NCI-H1048 (cell line): ENCODE measurements at regions not wholly inside any gene's neighbourhood (a gene's known extent, or its start where the extent isn't known, plus 50 kb on each side); places are given as distances from the start of the nearest gene placed in this dataset.

Experiments used
- DNase-seq: peaks from one replicate; lab custom pipeline; 2025; lab: John Stamatoyannopoulos, UW

DNA sequence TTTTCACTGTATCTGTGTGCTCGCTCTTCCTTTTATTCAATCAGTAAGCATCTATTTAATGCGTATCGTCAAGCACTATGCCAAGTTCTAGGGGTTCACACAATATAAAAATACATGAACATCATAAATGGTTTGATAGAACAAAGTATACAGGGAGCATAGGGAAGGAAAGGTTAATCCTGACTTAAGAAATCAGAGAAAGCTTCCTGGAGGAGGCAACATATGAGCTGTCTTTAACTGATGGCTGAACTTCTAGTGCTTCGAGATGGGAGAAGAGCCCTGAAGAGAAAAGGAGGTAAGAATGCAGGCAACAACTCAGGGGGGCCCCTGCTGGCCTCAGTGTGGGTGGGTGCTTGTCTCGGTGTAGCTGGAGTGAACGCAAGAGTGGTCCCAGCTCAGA lies 63.6 kb upstream of the GALNT2 start:
- no peak for DNase-seq

DNA sequence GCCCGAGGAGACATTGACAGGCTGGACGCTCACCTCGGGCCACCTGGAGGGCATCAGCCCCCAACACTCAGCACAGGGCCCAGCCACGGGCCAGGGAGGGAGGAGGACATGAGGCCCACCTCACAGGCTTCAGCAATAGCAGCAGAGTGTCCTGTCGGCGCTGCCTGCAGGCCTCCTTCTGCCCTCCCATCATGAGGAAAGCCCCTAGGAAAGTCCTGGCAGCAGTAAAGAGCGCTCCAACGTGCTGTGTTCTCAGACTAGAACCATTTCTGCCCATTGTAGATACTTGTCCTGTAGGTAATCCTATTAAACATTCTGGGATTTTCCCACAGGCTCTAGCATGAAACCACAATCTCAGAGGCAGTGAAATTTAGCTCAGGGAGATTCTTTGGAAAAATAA lies 62.0 kb upstream of the GALNT2 start:
- DNase-seq = no peak

DNA sequence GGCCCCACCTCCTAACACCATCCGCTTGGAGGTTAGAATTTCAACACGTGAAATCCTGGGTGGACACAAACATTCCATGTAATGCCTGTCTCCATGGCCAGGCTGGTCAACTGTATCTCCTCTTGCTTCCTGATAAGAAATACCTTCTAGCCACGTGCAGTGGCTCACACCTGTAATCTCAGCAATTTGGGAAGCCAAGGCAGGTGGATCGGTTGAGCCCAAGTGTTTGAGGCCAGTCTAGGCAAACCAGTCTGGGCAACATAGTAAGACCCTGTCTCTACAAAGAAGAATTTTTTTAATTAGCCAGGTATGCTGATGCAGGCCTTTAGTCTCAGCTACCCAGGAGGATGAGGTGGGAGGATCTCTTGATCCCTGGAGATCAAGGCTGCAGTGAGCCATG lies 58.3 kb upstream of the GALNT2 start:
- DNase-seq = no peak

DNA sequence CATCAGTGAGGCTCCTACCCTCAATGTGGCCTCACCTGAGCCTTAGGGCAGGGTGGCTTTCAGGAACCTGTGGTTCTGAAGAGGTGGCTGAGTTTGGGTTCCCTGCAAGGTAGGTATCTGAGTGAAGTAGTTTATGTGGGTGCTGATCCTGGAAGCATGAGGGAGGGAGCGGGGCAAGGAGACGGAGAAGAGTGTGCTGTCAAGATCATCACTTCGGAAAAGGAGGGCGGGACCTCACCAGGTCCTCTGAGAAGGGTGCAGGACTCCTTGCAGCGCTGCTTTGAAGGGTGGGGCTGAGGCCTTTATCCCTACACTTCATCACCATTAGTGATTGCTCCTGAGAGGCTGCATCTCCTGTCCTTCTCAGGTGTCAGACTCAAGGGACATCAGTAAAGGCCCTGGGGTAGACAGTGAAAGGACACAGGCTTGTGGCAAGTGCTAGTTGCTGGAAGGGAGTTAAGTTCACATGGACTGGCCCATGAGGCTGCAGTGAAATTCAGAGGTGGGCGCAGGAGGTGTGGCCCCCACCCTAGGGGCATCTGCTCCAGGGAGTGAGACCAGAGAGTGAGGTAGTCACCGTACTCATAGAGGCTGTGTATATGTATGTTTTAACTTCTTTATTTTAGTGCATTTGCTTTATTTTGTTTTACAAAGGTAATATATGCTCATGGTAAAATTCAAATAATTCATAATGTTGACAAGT lies 57.3 kb upstream of the GALNT2 start:
- no peak for DNase-seq

DNA sequence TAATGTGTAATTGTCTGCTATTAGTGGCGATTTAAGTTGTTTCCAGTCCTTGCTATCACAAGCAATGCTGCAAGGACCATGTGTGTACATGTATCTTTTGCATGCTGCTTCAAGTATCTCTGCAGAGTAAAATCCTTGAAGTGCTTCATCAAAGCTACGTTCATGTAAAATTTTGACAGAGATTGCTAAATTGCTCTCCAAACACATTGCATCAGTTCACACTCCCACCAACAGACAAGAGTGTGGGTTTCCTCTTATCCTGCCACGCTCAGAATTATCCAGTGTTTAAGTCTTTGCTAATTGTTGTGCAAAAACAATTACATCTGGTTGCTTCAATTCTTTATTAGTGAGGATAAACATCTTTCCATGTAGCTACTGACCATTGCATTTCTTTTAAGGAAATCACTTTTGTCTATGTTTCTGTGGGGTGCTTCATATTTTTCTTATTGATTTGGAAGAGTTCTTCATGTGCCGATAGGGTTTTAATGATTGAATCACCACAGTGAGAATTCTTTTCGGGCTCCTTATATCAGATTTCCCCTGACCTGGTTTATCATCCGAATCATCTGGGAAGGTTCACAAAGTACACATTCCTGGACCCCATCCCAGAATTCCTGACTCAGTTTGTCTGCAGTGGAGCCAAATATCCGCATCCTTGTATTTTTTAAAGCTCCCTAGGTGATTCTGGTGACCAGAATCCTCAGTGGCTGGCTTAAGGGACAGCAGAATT lies 56.3 kb upstream of the GALNT2 start:
- no peak for DNase-seq

DNA sequence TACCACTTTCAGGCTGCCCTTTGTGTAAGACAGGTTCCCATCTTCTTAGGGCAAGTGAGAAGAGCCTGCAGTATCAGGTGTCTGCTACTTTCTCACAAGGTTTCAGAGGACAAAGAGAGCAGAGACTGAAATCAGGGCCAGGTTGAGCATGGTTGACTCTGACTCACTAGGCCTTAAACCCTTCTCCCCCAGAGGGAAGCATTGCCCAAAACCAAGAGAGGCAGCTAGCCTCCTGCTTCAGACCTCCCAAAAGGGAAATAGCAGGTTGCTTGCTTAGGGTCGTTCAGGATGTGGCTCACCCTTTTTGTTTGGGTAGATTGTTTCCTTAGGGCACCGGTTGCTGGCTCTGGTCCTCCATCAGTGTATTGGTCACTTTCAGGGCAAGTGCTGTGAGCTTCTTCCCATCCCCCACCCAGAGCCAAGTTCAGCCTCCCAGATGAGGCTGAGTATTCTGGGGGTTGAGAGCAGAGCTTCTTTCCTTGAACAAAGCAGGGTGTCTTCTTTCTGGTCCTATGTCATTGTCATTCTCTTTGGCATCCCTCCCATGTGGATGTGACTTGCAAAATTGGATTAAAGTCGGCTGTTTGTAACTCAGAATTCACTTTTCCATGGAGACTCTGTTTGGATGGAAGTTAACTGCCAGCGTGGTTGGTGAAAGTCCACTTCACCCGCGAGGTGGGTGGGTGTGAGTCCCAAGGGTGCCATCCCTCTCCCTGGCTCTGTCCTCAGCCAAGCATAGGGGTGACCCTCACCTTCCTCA lies 55.5 kb upstream of the GALNT2 start:
- no peak for DNase-seq

DNA sequence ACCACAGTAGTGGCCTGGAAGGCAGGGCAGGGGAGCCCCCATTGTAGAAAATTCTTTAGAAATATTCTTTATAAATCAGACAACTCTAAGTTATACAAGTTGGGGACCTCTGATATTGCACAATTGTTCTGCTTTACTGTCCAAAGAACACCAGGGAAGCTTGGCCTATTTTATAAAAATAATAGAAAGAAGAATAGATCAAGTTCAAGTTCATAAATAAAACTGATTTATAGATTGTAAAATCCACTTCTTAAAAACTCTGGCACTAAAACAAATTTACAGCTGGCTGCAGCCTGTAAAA lies 55.0 kb upstream of the GALNT2 start:
- DNase-seq = no peak

DNA sequence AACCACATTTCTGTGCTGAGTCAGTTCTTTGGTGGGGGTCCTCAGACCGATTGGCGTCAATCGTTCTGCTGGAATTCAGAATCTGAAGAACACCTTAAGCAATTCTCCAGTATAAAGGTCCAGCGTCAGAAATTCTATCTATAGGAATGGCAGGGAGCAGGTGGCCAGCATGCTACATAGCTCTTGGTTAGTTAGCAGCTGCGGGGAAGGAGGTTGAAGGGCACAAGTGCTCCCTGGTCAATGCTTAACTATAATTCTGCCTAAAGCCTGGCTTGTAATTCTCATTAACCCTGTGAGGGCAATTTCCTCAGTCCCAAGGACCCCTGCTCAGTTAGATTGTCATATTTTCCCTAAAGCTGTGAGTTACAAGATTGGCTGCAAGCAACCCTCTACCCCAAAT lies 54.3 kb upstream of the GALNT2 start:
- no peak for DNase-seq

DNA sequence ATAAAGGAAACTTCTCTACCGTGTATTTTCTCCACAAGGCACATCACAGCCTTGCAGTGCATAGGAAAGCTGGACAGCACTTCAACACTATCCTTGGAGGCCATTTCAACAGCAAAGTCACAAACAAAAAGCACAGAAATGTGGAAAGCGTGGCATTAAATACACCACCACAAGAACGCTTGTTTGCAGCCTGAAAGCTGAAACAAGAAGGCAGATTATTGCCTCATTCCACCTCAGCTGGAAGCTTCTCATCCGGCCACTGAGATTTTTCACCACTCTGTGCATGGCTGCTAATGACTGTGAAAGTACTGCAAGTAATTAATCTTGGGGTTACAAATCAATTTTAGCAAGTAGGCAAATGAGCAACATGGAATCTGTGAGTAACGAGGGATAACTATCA lies 50.9 kb upstream of the GALNT2 start:
- no peak for DNase-seq
